GM19239 (cell line): ENCODE measurements at regions not wholly inside any gene's neighbourhood (a gene's known extent, or its start where the extent isn't known, plus 50 kb on each side); places are given as distances from the start of the nearest gene placed in this dataset.

Experiments used
- DNase-seq: peaks from one replicate; pipeline ENCODE4 v3.0.0; 2011; ENCODE audit warnings: low spot score; ENCODE audit not compliant: insufficient read length
- FAIRE-seq: peaks from 2 replicates; lab custom pipeline; 2011; peaks lifted over from hg19 to GRCh38; lab: Jason Lieb, UNC

DNA sequence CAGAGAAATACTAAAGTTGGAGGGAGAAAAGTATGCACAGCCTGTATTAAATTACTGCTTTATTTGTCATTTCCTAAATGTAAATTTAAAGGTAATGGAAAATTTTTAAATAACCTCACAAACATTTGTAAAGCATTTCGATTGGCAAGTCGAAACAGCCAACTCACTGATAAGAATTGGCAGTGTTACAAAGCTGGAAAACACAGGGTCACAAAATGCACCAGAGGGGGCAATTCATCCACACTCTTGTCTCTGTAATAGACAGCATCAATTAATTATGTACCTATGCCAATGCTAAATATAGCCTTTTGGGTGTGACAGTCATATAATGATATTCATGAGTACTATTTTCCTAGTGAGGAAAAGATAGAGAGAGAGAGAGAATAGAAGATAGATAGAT lies 140.6 kb upstream of the PRLR start:
- FAIRE-seq (no peak), DNase-seq (no peak)

DNA sequence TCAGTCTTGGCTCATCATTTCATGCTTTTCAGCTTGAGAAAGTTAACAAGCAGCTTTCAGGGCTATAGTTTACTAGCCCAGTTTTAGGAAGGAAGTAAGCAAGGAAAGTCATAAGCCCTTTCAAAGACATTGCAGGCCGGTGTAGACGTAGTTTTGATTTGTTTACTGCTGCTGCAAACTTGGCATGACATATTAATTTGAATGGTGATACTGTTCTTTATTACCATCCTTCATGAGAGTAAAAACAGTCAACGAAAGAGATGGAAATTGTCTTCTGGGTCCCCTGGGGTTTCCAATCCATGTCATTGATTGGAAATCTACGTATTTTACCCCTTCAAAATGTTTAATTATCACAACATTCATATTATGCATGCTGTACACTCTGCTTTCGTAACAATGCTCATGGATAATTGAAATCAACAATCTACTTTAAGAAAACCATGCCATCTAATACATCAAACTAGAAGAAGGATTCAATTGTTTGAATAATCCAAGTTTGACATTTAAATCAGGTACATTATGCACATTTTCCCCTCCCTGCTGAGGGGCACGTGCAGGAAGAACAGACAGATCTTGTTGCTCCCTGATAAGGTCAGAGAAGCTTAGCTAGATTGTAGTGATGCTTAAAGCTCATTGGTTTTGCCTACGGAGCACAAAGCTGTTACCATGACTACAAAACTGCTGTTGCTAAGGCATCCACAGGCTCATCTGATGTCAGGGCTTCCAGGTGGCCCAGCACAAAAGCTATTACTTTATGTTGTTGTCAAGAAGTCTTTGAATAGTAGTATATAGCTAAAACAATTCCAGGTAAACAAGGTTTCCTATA lies 139.9 kb upstream of the PRLR start:
- DNase-seq (no peak), FAIRE-seq (peak; percentile 23)

DNA sequence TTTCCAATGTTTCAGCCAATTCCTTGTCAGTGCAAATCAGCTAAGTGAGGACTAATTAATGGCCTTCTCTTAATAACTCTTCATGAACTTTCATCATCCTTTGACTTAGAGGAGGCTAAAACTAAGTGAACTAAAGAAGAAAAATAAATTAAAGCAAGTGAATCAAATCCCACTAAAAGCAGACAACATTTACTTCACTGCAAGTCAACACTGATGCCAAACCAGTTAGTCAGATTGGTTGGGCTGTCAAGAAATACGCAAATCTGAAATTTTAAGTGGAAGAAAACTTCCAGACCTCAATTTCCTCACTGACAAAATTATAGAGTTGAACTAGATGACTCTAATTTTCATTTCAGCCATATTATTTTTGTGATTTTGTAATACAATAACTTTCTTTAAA lies 137.2 kb upstream of the PRLR start:
- DNase-seq (no peak), FAIRE-seq (no peak)

DNA sequence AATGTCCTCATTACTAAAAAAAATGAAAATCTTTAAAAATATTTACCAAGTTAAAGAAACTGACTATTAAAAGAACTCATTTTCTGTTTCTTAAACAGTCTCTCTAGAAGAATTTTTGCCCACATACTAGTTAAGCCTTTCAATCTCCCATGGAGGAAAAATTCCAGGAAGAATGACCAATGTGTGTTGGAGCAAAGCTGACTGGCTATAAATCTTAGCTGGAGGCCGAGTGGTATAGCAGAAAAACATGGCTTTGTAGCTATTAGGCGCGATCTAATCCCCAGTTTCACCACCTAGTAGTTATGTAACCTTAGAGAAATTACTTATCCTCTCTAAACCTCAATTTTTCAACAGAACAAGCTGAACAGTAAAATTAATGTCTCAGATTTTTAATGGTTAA lies 135.5 kb upstream of the PRLR start:
- DNase-seq (no peak), FAIRE-seq (no peak)

DNA sequence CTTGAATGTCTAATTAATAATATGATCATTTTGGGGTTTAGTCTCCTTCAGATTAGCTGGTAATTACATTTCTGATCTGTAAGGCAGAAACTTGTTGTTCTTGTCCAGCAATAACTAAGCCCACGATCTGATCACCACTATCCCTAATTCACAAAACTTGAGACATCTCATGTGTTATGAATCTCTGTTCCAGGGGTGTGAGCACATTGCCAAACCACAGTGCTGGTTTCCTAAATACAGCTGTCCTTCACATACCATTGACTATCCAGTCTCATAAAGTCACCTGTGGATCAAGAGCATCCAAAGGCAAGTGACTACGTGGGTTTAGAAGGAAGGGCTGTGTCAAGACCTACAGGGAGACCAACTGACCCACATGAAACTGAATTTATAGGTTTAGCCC lies 134.1 kb upstream of the PRLR start:
- DNase-seq: no peak

DNA sequence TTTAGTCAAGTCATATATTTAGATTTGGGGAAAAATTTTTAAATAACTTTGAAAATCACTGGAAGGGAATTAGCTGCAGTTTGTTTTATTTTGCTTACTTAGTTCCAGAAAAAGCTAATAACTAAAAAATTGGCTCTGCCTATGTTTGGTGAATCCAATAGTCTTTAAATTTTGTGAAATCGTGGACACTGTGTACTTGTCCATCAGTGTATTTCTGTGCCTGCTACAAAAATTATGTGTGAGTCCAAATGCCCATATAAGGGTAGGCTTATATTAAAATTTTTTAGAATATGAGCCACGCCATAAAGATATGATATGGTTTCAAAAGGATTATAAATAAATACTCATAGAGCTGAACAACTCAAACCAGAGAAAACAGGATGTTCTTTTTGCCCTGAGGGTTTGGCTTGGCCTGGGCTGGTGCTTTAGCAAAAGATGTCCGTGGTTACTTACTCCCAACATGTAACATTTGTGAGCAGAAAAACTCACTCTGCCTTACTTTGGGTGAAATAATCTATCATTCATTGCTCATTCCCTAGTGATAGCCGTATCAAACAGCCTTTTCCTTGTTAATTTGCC lies 133.2 kb upstream of the PRLR start:
- DNase-seq (no peak), FAIRE-seq (no peak)

More for the DNA sequence above, 134.1 kb upstream of the PRLR start:
- no peak for FAIRE-seq

DNA sequence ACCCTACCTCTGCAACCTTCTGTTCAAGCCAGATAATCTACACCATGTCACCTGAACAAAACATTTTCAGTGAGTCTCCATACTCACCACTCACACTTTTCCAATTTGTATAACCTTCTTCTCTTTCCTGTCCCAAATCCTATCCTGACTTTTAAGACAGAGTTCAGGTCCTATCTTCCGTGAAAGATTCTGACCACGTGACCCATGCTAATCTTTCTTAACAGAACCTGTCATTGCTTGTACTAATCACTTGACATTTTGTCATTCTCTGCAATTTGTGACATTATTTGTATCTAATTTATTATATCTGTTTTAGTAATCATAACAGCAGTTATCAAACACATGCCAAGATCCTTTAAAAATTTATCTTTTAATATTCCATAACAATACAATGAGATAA lies 132.5 kb upstream of the PRLR start:
- FAIRE-seq (no peak), DNase-seq (no peak)

DNA sequence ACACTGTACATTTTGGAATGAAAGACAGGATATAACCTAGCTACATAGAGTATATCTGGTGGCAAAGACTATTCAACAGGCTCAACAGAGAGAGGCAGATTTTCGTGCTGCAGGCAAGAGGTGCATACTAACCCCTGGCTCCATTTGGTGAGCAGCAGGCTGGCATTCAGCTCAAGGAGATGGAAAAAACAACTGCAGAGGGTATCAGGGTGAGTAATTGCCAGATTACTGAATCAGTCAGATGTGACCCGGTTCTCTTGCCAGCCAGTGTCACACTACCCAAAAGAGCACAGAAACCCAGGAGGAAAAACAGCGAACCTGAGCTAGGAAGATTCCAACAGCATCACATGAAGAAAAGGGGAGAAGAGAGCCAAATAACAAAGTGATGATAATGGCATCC lies 130.4 kb upstream of the PRLR start:
- FAIRE-seq: no peak
- no peak for DNase-seq

DNA sequence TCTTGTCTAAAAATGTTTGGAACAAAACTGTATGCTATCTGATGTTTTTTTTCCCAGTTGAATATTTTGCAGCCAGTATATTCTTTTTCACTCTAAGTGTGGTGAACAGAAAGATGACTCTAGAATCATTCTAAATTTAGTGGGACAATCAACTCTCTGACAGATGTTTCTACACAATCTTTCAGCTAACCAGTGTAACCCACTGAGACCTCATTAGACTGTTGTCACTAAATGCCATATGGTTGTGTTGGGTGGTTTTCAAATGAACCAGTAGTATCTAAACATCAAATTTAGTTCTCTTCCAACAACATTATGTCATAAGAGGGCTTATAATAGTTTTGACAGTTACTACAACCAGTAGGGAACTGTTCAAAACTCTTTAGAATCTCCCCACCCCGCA lies 129.6 kb upstream of the PRLR start:
- no peak for FAIRE-seq
- no peak for DNase-seq

DNA sequence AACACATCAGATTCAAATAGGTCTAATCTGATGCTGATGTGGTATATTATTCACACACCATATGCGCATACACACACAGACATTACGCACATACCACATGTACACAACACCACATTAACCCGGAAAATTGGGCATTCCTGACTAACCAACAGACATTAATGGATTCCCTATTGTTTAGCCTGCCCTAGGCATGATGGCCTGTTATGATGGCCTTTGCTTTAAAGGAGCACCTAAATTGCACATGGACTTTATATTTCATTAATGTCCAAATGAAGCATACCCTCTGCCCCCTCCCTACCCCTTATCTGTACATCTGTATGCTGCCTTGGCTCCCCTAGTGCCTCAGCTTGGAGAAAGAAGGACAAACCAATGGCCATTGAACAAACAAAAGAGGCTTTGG lies 127.7 kb upstream of the PRLR start:
- FAIRE-seq (no peak), DNase-seq (no peak)

DNA sequence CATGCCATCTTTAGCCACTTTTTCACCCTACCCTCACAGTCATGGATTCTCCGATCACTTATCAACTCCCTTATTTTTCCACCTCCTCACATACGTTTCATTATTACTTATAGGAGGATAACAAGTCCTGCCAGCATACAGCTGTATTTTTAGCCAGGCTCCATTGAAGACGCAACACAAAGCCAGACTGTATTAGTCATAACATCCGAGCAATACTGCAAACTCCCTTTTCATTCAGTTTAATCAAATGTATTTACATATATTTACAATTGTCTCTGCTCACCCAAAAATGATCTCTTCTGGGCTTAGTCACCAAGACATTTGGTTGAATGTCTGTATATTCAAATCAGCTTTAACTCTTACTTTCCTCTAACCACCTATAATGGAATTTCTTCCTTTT lies 126.4 kb upstream of the PRLR start:
- FAIRE-seq (no peak), DNase-seq (no peak)

DNA sequence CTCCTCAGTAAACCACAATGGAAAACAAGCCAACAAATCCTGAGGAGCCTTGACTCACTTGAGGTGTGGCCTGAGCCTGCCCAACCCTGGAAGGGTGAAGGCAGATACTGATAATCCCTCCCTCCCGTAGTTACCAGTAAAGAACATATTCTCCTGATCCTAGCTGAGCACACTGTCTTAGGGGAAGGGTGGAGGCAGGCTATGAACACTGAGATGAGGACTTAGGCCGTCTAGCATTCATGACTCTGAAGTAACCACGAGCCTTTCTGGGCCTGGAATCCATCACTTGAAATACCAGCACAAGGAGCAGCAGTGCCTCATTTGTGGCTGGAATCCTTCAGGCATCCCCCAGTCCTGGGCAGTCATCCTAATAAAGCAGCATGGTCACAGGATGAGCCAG lies 124.5 kb upstream of the PRLR start:
- FAIRE-seq: no peak
- no peak for DNase-seq

DNA sequence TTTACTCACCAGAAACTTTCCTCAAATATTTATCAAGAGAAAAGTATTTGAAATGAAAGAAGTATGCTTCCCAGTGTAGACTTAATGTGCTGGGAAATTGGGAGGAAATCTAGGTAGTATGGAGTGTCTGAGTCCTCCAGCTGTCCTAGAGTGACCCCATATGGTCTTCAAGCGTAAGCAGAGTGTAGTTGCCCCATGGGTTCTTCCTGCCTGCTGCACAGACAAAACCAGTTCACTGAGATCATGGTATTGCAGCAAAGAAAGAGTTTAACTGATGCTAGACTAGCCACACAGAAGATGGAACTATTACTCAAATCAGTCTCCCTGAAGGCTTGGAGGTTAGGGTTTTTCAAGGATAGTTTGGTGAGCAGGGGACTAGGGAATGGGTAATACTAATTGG lies 114.9 kb upstream of the PRLR start:
- no peak for DNase-seq
- FAIRE-seq: no peak

DNA sequence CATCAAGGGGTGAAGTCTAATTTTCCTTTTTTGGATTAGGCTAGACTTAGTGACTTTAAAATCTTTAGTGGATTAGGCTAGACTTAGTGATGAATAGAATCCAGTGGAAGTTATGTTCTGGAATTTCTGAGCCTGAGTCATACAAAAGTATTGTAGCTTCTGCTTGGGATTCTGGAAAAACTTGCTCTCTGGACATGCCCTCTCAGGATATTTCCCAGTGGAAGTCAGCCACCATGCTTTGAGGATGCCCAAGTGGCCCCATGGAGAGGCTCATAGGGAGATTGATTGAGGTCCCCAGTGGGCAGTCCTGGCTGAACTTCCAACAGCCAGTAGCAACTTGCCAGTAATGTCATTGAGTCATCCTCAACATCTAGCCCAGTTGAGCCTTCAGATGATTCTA lies 112.4 kb upstream of the PRLR start:
- DNase-seq: no peak
- no peak for FAIRE-seq

DNA sequence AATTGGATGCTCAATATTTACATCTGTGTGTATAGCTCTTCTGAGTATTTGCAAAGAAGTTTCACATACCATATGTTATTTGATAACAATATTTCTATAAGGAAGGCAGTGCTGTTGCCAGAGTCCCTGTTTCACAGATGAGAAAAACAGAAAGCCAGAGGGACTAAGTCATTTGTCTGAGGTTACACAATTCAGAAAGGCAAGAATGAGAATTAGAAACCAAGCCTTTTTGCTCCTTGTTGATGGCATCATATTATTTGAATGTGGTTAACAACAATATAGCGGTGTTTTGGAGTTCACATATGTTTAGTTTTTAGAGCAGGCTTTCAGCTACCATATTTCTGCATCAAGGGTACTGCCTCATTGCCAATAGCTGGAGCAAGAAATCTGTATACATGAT lies 110.9 kb upstream of the PRLR start:
- no peak for FAIRE-seq
- DNase-seq: no peak

DNA sequence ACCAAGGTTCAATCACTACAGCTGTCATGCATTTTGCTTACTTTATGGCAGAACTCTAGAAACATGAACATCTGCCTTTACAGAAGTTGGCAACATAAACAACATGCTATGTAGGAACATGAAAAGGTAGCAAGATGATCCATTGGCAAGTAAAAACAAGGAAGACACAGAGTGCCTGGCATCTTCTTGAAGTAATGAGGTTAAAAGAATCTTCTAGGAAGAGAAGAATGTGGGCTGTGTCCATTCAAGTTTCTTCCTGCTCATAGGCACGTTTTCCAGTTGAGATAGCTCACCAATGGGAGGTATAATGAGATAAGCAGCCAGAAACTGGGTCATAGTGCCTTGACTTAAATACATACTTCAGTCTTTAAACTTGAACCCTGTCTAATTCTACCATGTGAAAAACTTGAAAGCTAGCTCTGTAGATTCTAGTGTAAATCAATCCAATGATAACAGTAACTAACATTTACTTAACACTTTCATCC lies 109.4 kb upstream of the PRLR start:
- no peak for FAIRE-seq

DNA sequence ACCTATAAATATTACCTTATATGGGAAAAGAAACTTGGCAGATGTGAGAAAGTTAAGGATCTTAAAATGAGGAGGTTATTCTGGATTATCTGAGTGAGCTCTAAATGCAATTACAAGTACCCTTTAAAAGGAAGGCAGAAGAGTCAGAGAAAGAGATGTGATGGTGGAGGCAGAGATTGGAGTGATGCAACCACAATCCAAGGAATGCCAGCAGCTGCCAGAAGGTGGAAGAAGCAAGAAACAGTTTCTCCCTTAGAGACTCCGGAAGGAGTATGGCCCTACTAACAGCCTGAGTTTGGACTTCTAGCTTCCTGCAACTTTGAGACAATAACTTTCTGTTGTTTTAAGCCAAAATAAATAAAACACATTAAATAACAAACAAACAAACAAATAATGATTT lies 108.7 kb upstream of the PRLR start:
- DNase-seq (no peak), FAIRE-seq (no peak)

More for the DNA sequence above, 109.4 kb upstream of the PRLR start:
- no peak for DNase-seq

DNA sequence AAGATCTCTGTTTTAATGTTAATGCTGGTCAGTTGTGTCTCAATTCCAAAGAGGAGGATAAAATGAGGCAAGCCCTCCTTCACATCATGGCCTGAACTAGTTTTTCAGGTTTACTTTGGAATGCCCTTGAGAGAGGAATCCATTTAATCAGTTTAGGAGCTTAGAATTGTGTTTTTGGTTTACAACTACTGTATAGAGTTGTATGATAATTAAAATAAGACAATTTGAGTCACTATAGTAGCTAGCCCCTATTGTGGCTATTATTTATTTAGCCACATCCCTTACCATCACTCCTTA lies 107.8 kb upstream of the PRLR start:
- FAIRE-seq (no peak), DNase-seq (no peak)

DNA sequence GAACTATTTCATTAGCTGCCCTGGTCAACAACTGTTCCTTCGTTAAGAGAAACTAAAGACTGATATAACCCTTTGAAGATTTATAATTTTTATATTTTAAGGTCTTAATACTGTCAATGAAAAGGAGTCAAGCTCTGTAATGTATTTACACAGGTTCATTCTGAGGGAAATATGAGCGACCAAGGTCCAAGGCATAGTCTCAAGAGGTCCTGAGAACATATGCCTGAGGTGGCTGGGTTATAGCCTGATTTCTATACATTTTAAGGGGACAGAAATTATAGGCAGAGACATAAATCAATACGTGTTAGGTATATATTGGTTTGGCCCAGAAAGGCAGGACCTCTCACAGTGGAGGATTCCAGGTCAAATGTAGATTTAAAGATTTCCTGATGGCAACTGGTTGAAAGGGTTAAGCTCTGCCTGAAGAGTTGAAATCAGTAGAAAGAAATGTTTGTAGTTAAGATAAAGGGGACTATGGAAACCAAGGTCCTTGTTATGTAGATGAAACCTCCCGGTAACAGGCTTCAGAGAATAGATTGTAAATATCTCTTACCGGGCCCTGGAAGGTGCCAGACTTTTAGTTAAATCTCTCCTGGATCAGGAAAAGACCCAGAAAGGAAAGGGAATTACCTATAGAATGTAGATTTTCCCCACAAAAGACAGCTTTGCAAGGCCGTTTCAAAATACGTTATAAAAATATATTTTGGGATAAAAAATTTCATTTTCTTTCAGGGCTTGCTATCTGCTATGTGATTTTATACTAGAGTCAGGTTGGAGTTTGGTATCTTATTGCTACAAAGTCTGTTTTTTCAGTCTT lies 107.3 kb upstream of the PRLR start:
- no peak for FAIRE-seq
- DNase-seq: no peak

DNA sequence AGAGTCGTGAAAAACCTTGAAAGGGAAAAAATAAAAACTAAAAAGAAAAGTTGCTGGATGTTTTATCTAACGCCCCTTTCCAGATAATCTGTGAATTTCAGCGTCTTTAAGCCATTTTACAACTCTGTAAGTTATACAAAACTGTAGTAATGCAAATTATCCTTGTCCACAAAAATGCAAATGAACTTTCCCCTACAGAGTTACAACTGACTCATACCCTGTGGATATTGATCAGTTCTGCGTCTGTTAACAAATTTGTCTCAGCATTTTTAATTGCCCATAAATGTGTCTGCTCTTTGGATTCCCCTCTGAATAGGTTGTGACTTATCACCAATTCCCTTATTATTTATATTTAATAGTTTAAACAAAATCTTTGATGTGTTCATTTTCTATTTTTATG lies 105.9 kb upstream of the PRLR start:
- DNase-seq (no peak), FAIRE-seq (no peak)

DNA sequence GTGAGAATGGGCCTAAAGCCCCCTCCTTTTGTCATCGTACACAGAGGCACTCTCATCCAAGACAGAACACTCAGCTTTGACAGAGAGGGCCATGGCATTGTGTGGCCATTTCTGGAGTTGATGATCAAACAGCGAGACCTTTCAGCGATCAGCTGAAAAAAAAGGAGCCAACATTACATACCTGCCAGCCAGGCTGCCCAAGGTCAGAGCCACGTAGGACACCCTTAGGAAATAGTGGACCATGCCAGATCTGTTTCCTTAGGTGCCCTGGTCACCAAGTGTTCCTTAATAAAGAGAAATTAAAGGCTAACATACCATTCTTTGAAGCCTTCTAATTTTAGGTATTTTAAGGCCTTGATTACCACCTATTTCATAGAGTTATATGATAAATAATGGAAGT lies 105.5 kb upstream of the PRLR start:
- DNase-seq (no peak), FAIRE-seq (no peak)
